BLaER1 (cell line): ENCODE measurements at regions not wholly inside any gene's neighbourhood (a gene's known extent, or its start where the extent isn't known, plus 50 kb on each side); places are given as distances from the start of the nearest gene placed in this dataset.
A peak's percentile ranks its signal among the peaks of the same experiment; 100 is the strongest.

Source experiments
- H3K27ac ChIP-seq: shearing (Covaris generic); formaldehyde crosslinking; 2 replicates; pipeline ENCODE4 v1.8.1; 2022
- H3K27me3 ChIP-seq: shearing (Covaris generic); formaldehyde crosslinking; 2 replicates; pipeline ENCODE4 v1.8.1; 2022
- H3K36me3 ChIP-seq: shearing (Covaris generic); formaldehyde crosslinking; 2 replicates; pipeline ENCODE4 v1.8.1; 2022
- H3K4me1 ChIP-seq: shearing (Covaris generic); formaldehyde crosslinking; 2 replicates; pipeline ENCODE4 v1.8.1; 2022
- H3K4me2 ChIP-seq: shearing (Covaris generic); formaldehyde crosslinking; 2 replicates; pipeline ENCODE4 v1.8.1; 2022
- H3K4me3 ChIP-seq: shearing (Covaris generic); formaldehyde crosslinking; 2 replicates; pipeline ENCODE4 v1.8.1; 2022
- H3K9ac ChIP-seq: shearing (Covaris generic); formaldehyde crosslinking; 2 replicates; pipeline ENCODE4 v1.8.1; 2022
- H3K9me3 ChIP-seq: shearing (Covaris generic); formaldehyde crosslinking; 2 replicates; pipeline ENCODE4 v1.8.1; 2022
- H4K20me1 ChIP-seq: shearing (Covaris generic); formaldehyde crosslinking; 2 replicates; pipeline ENCODE4 v1.8.1; 2022
- Cebpa-rat ChIP-seq: shearing (Covaris generic); IDR thresholded peaks from 2 replicates; pipeline ENCODE4 v1.8.1; 2022

GRCh38 chr9:16175461-16175860, 622.6 kb downstream of the CCDC171 start:
- Histone ChIP-seq H3K4me2 (peak overlapping the region; percentile 8; the same call in 1 of the 2 replicates), H3K27ac (no peak overlapping the region), H3K9ac (no peak overlapping the region), H3K36me3 (no peaks in the 10 kb centered on the region), H4K20me1 (no peaks in the 10 kb centered on the region), H3K4me1 (no peaks in the 10 kb centered on the region), H3K9me3 (no peaks in the 10 kb centered on the region; the same call in 1 of the 2 replicates), H3K27me3 (no peaks in the 10 kb centered on the region), H3K4me3 (no peak overlapping the region)
- no peak for TF ChIP-seq Cebpa-rat

- no peaks in the 10 kb centered on the region for H4K20me1 ChIP-seq
- H3K4me2 ChIP-seq, result no peak overlapping the region
- H3K4me3 ChIP-seq, result no peak overlapping the region
Measured at GRCh38 chr9:16178294-16178693, 625.5 kb downstream of the CCDC171 start.

DNA sequence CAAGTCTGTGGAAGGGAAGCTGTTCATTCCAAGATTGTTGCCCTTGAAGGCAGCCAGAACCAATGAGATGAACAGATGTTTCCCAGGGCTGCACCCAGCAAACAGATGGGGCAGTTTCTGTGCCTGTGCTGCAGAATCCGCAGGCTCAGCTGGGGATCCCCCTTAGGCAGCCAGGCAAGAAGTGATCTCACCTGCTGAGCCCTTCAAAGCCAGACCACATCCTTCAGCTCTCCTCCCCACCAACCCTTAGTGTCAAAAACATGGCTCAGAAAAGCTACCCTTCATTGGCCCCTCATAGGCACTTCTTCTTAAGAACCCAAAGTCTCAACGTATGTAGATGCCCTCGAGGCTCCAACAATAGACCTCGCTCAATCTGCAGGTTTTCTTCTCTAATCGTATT, 626.7 kb downstream of the CCDC171 start:
- TF ChIP-seq Cebpa-rat, result no peak
- H3K4me1 ChIP-seq, result no peaks in the 10 kb centered on the region
- H3K9me3 ChIP-seq, result no peaks in the 10 kb centered on the region; the same call in 1 of the 2 replicates
- no peak overlapping the region for H3K4me2 ChIP-seq
- H3K27ac ChIP-seq, result no peak overlapping the region
- no peak overlapping the region for H3K4me3 ChIP-seq
- H3K36me3 ChIP-seq, result no peaks in the 10 kb centered on the region
- H3K9ac ChIP-seq, result no peak overlapping the region
- H3K27me3 ChIP-seq, result no peaks in the 10 kb centered on the region
- H4K20me1 ChIP-seq, result no peaks in the 10 kb centered on the region

More at GRCh38 chr9:16178294-16178693, 625.5 kb downstream of the CCDC171 start:
- Histone ChIP-seq H3K36me3 (no peaks in the 10 kb centered on the region), H3K4me1 (no peaks in the 10 kb centered on the region), H3K9ac (no peak overlapping the region), H3K9me3 (no peaks in the 10 kb centered on the region; the same call in 1 of the 2 replicates), H3K27me3 (no peaks in the 10 kb centered on the region), H3K27ac (no peak overlapping the region)
- TF ChIP-seq Cebpa-rat, result no peak

DNA sequence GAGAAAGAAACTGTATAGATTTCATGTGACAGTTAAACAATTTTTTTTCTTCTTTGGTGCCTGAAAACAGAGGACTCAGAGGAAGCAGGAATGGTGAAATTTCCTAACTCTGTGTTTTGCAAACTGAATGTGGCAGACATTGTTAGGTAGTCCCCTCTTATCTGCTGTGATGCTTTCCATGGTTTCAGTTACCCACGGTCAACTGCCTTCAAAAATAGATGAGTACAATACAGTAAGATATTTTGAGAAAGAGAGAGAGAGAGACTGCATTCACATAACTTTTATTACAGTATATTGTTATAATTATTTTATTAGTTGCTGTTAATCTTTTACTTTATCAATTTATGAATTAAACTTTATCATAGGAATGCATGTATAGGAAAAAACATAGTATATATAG, 627.2 kb downstream of the CCDC171 start:
- Histone ChIP-seq H3K4me1 (peaks cover 5% of the 10 kb centered on the region), H3K9me3 (peaks cover 4% of the 10 kb centered on the region; the same call in 1 of the 2 replicates), H3K27me3 (no peaks in the 10 kb centered on the region), H3K4me3 (no peak overlapping the region), H3K4me2 (no peak overlapping the region), H3K36me3 (no peaks in the 10 kb centered on the region), H4K20me1 (no peaks in the 10 kb centered on the region), H3K27ac (no peak overlapping the region), H3K9ac (no peak overlapping the region)
- no peak for TF ChIP-seq Cebpa-rat

DNA sequence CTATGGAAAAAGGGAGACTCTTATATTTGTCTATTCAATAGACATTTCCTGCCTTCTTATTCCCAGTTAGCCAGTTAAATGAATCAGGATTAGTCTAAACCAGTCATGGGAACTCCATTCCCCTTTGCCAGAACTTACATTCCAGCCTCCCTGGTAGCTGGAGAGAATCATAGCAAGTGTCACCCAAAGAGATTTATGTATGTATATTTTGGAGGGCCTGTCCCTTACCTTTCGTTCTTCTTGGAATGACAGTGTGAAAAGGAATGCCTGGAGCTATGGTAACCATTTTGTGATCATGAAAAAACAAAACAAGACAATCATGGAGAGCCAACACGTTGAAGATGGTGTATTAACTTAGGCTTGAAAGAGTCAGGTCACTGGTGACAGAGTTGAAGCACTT, 627.7 kb downstream of the CCDC171 start:
- Histone ChIP-seq H3K4me2 (no peak overlapping the region), H3K9me3 (peaks cover 9% of the 10 kb centered on the region), H3K4me3 (no peak overlapping the region), H3K27ac (no peak overlapping the region), H3K36me3 (no peaks in the 10 kb centered on the region), H3K9ac (no peak overlapping the region), H4K20me1 (no peaks in the 10 kb centered on the region), H3K4me1 (peaks cover 9% of the 10 kb centered on the region), H3K27me3 (no peaks in the 10 kb centered on the region)
- no peak for TF ChIP-seq Cebpa-rat

GRCh38 chr9:16181539-16181938, 628.7 kb downstream of the CCDC171 start:
- no peak overlapping the region for H3K4me2 ChIP-seq
- H3K4me3 ChIP-seq, result no peak overlapping the region
- H3K36me3 ChIP-seq, result no peaks in the 10 kb centered on the region
- H3K27me3 ChIP-seq, result no peaks in the 10 kb centered on the region
- H3K4me1 ChIP-seq, result peaks cover 11% of the 10 kb centered on the region
- H3K9me3 ChIP-seq, result peaks cover 19% of the 10 kb centered on the region
- no peaks in the 10 kb centered on the region for H4K20me1 ChIP-seq
- no peak for TF ChIP-seq Cebpa-rat
- no peak overlapping the region for H3K27ac ChIP-seq
- no peak overlapping the region for H3K9ac ChIP-seq

DNA sequence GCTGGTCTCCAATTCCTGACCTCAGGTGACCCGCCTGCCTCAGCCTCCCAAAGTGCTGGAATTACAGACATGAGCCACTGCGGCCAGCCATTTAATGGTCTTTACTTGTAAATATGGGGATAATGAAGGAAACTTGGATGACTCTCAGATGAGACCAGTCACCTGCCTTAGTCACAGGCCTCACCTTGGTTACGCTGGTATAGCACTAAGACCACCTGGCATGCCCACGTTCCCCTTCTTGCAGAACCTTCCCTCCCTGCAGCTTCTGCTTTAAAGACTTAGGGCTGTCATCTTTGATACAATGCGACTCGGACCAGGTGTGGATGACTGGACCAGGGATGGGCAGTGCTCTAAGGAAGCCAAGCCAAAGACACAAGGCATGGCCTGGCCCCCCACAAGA, 629.9 kb downstream of the CCDC171 start:
- peaks cover 23% of the 10 kb centered on the region for H3K9me3 ChIP-seq
- H4K20me1 ChIP-seq, result no peaks in the 10 kb centered on the region
- no peak overlapping the region for H3K4me3 ChIP-seq
- no peak overlapping the region for H3K27ac ChIP-seq
- peaks cover 11% of the 10 kb centered on the region for H3K4me1 ChIP-seq
- TF ChIP-seq Cebpa-rat, result no peak
- no peak overlapping the region for H3K4me2 ChIP-seq
- no peaks in the 10 kb centered on the region for H3K36me3 ChIP-seq
- no peaks in the 10 kb centered on the region for H3K27me3 ChIP-seq
- no peak overlapping the region for H3K9ac ChIP-seq

DNA sequence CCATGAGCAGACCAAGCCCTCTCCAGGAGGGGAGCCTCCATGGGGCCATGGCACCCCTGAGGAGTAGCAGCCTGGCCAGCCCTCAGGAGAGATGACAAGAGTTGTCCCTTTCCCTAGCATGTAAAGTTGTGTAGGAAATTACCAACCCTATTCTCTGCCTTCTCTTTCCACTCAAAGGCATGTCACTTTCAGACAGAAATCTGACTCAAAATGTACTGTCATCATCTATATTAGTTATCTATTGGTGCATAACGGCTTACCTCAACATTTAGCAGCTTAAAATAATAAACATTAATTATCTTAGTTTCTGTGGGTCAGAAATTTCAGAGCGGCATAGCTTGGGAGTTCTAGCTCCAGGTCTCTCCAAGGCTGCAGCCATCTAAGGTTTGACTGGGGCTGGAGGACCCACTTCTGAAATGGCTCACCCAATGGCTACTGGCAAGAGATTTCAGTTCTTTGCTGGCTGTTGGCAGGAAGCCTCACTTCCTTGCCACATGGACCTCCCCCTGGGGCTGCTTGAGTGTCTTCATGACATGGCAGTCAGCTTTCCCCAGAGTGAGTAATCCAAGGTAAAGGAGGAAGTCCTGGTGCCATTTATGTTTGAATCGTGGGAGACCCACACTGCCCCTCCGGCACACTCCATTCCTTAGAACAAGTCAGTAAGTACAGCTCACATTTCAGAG, 632.3 kb downstream of the CCDC171 start:
- no peak overlapping the region for H3K27ac ChIP-seq
- no peaks in the 10 kb centered on the region for H3K36me3 ChIP-seq
- H3K27me3 ChIP-seq, result no peaks in the 10 kb centered on the region
- H3K9ac ChIP-seq, result no peak overlapping the region
- H3K4me3 ChIP-seq, result no peak overlapping the region
- peaks cover 11% of the 10 kb centered on the region for H3K4me1 ChIP-seq
- H3K4me2 ChIP-seq, result peak overlapping the region; percentile 49
- peaks cover 32% of the 10 kb centered on the region for H3K9me3 ChIP-seq
- no peak for TF ChIP-seq Cebpa-rat
- no peaks in the 10 kb centered on the region for H4K20me1 ChIP-seq

- no peaks in the 10 kb centered on the region for H3K36me3 ChIP-seq
- no peaks in the 10 kb centered on the region for H4K20me1 ChIP-seq
- peaks cover 6% of the 10 kb centered on the region for H3K4me1 ChIP-seq
- H3K4me2 ChIP-seq, result no peak overlapping the region
- H3K27ac ChIP-seq, result no peak overlapping the region
- TF ChIP-seq Cebpa-rat, result no peak
- H3K4me3 ChIP-seq, result no peak overlapping the region
- peaks cover 16% of the 10 kb centered on the region for H3K9me3 ChIP-seq
- no peaks in the 10 kb centered on the region for H3K27me3 ChIP-seq
- H3K9ac ChIP-seq, result no peak overlapping the region
Measured at GRCh38 chr9:16191191-16191590, 638.3 kb downstream of the CCDC171 start.

DNA sequence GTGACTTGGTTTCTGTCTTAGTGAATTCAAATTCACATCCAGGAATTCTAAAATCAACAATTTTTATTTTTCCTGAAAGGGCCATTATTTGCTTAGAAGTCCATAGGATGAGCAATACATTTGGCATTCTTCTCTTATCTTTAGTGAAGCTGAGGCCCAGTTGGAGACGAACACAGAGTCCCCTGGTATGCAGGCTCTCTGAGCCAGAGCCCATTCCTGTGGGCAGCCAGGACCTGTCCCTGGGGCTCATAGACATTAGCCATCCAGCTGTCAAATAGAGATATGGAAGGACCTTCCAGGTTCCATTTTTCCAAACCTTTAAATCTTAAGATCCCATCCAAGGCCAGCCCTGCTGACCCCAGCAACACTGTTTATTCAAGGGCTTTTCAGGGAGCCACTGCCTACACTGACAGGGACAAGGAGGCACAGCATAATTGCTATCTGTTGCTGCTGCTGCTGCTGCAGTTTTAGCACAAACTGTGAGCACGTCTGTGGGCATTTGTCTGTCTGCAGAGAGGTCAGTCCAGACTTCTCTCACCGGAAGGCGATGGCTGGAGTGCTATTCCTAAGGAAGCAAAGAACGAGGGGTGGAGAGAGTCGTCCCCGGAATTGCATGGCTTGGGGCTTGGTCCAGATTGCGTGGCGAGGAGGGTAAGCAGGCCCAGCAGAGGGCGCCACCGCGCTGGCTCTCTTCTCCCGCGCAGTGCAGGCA, 639.0 kb downstream of the CCDC171 start:
- Histone ChIP-seq H3K9me3 (peaks cover 10% of the 10 kb centered on the region), H3K4me2 (peak overlapping the region; percentile 26; the same call in 1 of the 2 replicates), H3K36me3 (no peaks in the 10 kb centered on the region), H4K20me1 (no peaks in the 10 kb centered on the region), H3K9ac (no peak overlapping the region), H3K4me1 (peaks cover 6% of the 10 kb centered on the region), H3K27me3 (no peaks in the 10 kb centered on the region), H3K4me3 (no peak overlapping the region), H3K27ac (no peak overlapping the region)
- no peak for TF ChIP-seq Cebpa-rat
